GM18951 (cell line): ENCODE measurements at regions not wholly inside any gene's neighbourhood (a gene's known extent, or its start where the extent isn't known, plus 50 kb on each side); places are given as distances from the start of the nearest gene placed in this dataset.

Source experiments
- POLR2A ChIP-seq: IDR thresholded peaks from 4 replicates; pipeline ENCODE4 v1.6.1; 2011; ENCODE audit warnings: mild to moderate bottlenecking; ENCODE audit not compliant: insufficient read length, insufficient read depth; ENCODE audit errors: extremely low read depth
- in situ Hi-C: fragments of 300-500 bp; cut with MboI; formaldehyde crosslinking; loops from one replicate; pipeline ENCODE4 v1.12.0; 2022; ENCODE audit warnings: low sequenced_read_pairs, mixed read lengths, inconsistent platforms; ENCODE audit not compliant: unreplicated experiment

DNA sequence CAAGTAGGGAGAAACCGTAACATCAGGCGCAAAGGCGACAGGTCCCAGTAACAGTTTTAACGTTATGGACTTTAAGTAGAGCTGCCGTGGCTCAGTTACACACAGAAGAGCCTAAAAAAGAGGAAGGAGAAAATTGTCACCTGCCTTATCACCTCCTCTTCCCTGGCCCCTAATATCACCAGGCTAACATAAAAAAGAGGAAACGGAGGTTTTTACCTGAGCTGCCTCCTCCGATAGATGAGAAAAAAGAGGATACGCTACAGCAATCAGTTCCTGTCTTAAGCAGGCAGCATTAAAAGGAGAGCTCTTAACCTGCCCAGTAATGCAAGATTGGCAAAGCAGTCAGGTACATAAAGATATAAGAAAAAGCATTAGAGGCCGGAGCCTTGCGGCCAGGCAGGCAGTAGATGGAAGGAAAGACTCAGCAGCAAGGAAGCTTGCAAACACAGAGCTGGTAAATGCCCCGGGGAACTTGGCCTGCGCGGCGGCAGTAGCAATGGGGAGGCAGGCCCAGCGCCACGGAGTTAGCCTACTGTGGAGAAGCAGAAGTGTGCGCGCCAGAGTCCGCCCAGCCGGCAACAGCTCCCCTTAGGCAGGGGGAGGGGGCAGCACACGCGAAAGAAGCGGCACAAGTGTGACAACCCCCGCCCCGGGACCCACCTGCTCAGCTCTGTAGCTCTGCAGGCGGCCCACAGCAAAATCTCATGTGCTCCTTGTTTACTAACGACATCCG, 116.3 kb upstream of the SCN7A start:
- TF ChIP-seq POLR2A = no peak
- in situ Hi-C loops = no loop called here

- TF ChIP-seq POLR2A = no peak
- in situ Hi-C loops = no loop called here
Observed at GRCh38 chr2:166609183-166609959, 115.3 kb upstream of the SCN7A start.

DNA sequence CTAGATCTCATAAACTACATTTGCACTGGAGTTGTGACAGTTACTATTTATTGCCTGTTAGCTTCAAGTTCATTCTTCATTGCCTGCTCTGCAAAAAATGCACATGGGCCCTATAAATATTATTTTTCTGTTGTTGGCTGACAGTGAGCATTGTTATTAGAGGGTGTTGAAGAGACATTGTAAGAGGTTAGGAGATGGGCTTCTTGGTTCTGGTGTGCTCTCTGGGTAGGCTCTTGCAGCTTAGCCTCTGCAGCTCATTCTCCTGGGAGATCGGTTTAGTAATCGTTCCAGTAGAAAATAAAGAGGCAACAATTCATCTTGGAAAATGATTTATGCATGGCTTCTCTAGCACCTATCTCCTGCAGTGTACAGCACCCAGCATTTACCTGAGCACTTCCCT, 113.8 kb upstream of the SCN7A start:
- TF ChIP-seq POLR2A = no peak
- in situ Hi-C loops = no loop called here

GRCh38 chr2:166593403-166593802, 99.4 kb upstream of the SCN7A start:
- in situ Hi-C loops = no loop called here
- no peak for TF ChIP-seq POLR2A

DNA sequence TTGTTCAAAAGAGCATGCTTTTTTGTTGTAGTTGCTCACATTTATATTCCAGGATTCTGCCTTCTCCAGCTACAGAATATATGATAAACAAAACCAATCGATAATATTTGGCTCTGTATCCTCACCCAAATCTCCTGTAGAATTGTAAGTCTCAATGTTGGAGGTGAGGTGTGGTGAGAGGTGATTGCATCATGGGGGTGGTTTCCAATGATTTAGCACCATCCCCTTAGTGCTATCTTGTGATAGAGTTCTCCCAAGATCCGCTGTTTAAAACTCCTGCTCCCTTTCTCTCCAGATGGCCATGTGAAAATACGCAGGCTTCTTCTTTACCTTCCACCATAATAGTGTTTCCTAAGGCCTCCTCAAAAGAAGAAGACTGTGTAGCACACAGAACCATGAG, 98.7 kb upstream of the SCN7A start:
- no peak for TF ChIP-seq POLR2A
- in situ Hi-C loops = no loop called here

GRCh38 chr2:166591226-166591625, 97.2 kb upstream of the SCN7A start:
- TF ChIP-seq POLR2A = no peak
- in situ Hi-C loops = no loop called here

- in situ Hi-C loops = no loop called here
- no peak for TF ChIP-seq POLR2A
Observed at GRCh38 chr2:166573391-166573790, 79.3 kb upstream of the SCN7A start.

- in situ Hi-C loops = no loop called here
- TF ChIP-seq POLR2A = no peak
Observed at GRCh38 chr2:166572937-166573336, 78.9 kb upstream of the SCN7A start.

DNA sequence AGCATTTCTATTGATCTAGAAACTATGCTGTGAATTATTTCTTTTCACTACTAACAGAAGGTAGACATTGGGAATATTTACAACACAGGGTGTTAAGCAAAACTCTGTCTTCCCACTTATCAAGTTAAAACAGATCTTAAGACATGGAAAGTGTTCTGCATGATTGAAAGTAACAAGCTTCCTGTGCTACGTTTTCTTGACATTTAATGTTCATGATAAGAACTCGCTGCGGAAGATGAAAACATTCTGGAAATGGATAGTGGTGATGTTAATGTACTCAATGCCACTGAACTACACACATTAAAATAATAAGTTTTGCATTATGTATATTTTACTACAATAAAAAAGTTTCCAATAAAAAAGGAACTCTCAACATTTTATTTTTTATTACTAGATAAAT, 74.4 kb upstream of the SCN7A start:
- in situ Hi-C loops = no loop called here
- no peak for TF ChIP-seq POLR2A

DNA sequence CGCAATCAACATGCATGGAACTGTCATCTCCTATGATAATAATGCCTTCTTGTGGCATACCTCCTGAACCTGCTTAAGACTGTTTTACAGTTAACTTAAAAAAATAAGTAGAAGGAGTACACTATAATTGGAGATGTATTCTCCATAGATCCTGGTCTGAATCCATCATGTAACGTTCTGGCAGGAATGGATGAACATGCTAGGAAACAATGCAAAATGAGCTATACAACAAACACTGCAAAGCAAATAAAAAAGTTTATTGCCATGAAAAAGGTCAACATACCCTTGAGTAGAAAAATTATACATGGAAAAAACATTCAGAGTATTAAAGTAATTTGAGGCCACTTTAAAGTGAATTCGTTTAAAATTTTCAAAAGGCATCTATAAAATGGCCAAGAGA, 71.5 kb upstream of the SCN7A start:
- TF ChIP-seq POLR2A = no peak
- in situ Hi-C loops = no loop called here

GRCh38 chr2:166563894-166564293, 69.8 kb upstream of the SCN7A start:
- in situ Hi-C loops = no loop called here
- no peak for TF ChIP-seq POLR2A

- no peak for TF ChIP-seq POLR2A
- in situ Hi-C loops = no loop called here
Observed at GRCh38 chr2:166560022-166560421, 66.0 kb upstream of the SCN7A start.

- in situ Hi-C loops = no loop called here
- no peak for TF ChIP-seq POLR2A
Observed at GRCh38 chr2:166550923-166551322, 56.9 kb upstream of the SCN7A start.

DNA sequence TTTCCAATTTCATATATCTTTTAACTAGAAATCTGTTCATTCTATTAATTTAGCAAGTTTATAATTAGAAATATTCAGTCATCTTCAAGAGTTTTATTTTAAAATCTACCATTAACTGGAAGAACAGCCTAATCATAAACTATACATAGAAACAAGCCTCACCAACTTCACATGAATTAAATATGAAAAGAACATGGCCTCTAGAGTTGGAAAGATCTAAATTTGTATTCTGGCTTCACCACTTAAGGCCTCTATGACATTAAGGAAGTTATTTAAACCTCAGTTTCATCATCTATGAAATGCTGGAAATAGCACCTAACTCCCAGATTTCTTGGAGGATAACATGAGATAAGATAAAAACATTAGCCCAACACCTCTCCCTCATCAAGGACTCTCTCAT, 51.4 kb upstream of the SCN7A start:
- in situ Hi-C loops = loop anchor here (25.0 kb wide), 2 partner anchors 1417 to 1567 kb away; no protein-coding TSS in a partner anchor
- no peak for TF ChIP-seq POLR2A
